Thyroid gland (tissue), 4 donors: ENCODE measurements at regions not wholly inside any gene's neighbourhood (a gene's known extent, or its start where the extent isn't known, plus 50 kb on each side); places are given as distances from the start of the nearest gene placed in this dataset.

Source experiments
- DNase-seq, 2 donors: peaks; one replicate each; pipeline ENCODE4 v3.0.0-alpha.2; 2019
- H3K27ac ChIP-seq, 3 donors: fragments of 200-600 bp; sonication (generic); 1 replicate in 2 of 3; 2 replicates in 1 of 3; pipeline ENCODE4 v1.5.1; 2016 to 2019; ENCODE audit warnings: mild to moderate bottlenecking in 1 of 3, moderate library complexity in 1 of 3
- H3K27me3 ChIP-seq: fragments of 200-600 bp; sonication (generic); one replicate; pipeline ENCODE4 v1.5.1; 2019
- H3K36me3 ChIP-seq, 2 donors: fragments of 200-600 bp; sonication (generic); one replicate each; pipeline ENCODE4 v1.5.1; 2016 to 2019
- H3K4me1 ChIP-seq, 2 donors: fragments of 200-600 bp; sonication (generic); one replicate each; pipeline ENCODE4 v1.5.1; 2017 to 2019
- H3K4me3 ChIP-seq, 3 donors: fragments of 200-600 bp; sonication (generic); replicated peaks in 1 of 3; 1 replicate in 2 of 3; 2 replicates in 1 of 3; pipeline ENCODE4 v1.5.1; 2016; ENCODE audit warnings: mild to moderate bottlenecking in 1 of 3
- H3K9me3 ChIP-seq: fragments of 200-600 bp; sonication (generic); one replicate; pipeline ENCODE4 v1.5.1; 2017
- POLR2A ChIP-seq, 2 donors: fragments of 450-650 bp; IDR thresholded peaks; one replicate each; pipeline ENCODE4 v1.6.1; 2017; ENCODE audit warnings: antibody characterized with exemption in 2 of 2, mild to moderate bottlenecking in 2 of 2, moderate library complexity in 1 of 2
- WGBS, 2 donors: methylation state at CpG; one replicate each; pipeline ENCODE4 v1.1.5; 2017; 5-methylcytosine and 5-hydroxymethylcytosine counted together
- intact Hi-C: fragments of 100-400 bp; cut with DNase I; formaldehyde crosslinking; loops from one replicate; pipeline ENCODE4 v1.15.1; 2023
- TF ChIP-seq, protein P1 (sequence below), 6 experiments: fragments of 200-600 bp in 3 of 6; fragments of 450-650 bp in 3 of 6; sonication (generic) in 3 of 6; IDR thresholded peaks; one replicate each; pipeline ENCODE4 v1.5.1; 2016 to 2019; ENCODE audit warnings: antibody characterized with exemption in 6 of 6, mild to moderate bottlenecking in 2 of 6, inconsistent platforms in 1 of 6, moderate library complexity in 1 of 6

DNA sequence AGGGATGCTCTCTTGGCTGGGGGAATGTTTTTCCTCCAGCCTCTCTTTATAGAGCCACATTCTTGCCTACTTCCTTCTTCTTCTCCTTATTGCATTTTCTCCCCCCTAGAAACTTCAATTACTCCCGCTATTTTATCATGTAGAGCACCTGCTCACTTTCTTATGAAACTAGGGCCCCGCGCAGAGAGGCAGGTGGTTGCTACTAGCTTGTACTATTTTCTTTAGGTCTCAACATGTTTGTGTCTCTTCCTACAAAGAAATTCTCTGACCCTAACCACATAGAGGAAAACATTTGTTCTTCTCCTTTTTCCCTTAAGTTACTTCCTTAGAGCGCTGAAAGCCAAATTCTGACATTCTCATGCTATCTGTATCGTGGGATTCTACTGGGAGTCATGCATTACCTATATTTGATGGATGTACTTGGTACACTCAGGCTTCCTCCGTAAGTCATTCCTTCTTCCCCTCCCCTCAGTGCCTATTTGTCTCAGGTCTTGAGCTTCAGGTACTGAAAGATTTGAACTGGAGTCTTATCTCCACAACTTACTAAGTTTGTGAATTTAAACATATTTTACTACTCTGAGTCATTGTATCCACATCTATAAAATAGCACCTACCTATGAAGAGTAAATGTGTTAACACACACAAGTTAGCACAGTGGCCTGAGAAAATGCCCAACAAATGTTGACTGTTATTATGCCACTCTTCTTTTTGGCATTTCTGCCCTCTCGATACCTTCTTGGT lies 159.1 kb upstream of the LEF1 start:
- no peak for DNase-seq
- TF ChIP-seq POLR2A (IDR thresholded peaks at IDR 0.05), result no peak
- TF ChIP-seq, protein P1, sequence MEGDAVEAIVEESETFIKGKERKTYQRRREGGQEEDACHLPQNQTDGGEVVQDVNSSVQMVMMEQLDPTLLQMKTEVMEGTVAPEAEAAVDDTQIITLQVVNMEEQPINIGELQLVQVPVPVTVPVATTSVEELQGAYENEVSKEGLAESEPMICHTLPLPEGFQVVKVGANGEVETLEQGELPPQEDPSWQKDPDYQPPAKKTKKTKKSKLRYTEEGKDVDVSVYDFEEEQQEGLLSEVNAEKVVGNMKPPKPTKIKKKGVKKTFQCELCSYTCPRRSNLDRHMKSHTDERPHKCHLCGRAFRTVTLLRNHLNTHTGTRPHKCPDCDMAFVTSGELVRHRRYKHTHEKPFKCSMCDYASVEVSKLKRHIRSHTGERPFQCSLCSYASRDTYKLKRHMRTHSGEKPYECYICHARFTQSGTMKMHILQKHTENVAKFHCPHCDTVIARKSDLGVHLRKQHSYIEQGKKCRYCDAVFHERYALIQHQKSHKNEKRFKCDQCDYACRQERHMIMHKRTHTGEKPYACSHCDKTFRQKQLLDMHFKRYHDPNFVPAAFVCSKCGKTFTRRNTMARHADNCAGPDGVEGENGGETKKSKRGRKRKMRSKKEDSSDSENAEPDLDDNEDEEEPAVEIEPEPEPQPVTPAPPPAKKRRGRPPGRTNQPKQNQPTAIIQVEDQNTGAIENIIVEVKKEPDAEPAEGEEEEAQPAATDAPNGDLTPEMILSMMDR (IDR thresholded peaks at IDR 0.05), result no peak
- no peaks in the 10 kb centered on the region for H3K4me1 ChIP-seq
- H3K27me3 ChIP-seq, result no peaks in the 10 kb centered on the region
- intact Hi-C loops, result no loop called here
- H3K9me3 ChIP-seq, result no peaks in the 10 kb centered on the region
- 92 to 93% methylated on average over 7 of the region's 7 CpGs for WGBS, 2 donors
- H3K4me3 ChIP-seq, result no peak overlapping the region
- H3K27ac ChIP-seq, result no peak overlapping the region
- no peaks in the 10 kb centered on the region for H3K36me3 ChIP-seq

DNA sequence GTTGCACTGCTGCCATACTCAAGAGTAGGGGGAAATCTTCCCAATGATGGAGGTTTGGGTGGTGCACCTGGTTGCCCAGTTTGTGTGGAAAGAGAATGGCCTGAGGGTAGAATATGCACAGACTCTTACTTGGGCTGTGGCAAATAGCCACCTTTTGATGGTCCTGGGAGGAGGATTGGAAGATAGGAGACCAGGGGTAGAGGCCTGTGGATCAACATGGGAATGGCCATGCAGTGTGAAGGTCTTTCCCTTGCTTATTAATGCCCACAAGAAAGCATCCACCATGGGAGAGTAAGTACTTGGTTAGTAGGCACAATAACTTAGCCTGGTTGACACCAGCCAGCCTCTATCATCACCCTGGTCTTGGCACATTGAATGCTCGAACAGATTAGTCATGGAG lies 156.8 kb upstream of the LEF1 start:
- no peaks in the 10 kb centered on the region for H3K9me3 ChIP-seq
- H3K4me3 ChIP-seq, result no peak overlapping the region
- DNase-seq, result no peak
- whole genome bisulfite sequencing, 2 donors, result 96 to 100% methylated on average over 1 of the region's 1 CpG
- no peaks in the 10 kb centered on the region for H3K27me3 ChIP-seq
- intact Hi-C loops, result no loop called here
- no peaks in the 10 kb centered on the region for H3K4me1 ChIP-seq
- TF ChIP-seq, protein P1 (IDR thresholded peaks at IDR 0.05), result no peak
- TF ChIP-seq POLR2A (IDR thresholded peaks at IDR 0.05), result no peak
- H3K36me3 ChIP-seq, result no peaks in the 10 kb centered on the region
- H3K27ac ChIP-seq, result no peak overlapping the region

DNA sequence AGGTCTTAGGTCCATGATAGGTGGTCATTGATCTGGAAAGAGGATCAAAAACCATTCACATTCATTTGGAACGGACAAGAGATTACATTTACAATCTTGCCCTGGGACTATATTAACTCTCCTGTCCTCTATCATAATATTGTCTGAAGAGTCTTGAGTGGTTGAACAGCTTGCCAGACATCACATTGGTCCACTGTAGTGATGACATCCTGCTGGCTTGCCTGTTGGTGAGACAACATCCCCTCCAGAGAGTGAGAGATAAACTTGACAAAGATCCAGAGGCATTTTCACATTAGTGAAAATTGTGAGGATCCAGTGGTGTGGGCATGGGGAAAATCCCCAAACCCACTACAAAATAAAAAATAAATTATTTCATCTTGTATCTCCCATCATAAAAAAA lies 155.7 kb upstream of the LEF1 start:
- H3K9me3 ChIP-seq, result no peaks in the 10 kb centered on the region
- H3K27me3 ChIP-seq, result no peaks in the 10 kb centered on the region
- no peak overlapping the region for H3K4me3 ChIP-seq
- no peak overlapping the region for H3K27ac ChIP-seq
- no peaks in the 10 kb centered on the region for H3K36me3 ChIP-seq
- TF ChIP-seq, protein P1 (IDR thresholded peaks at IDR 0.05), result no peak
- TF ChIP-seq POLR2A (IDR thresholded peaks at IDR 0.05), result no peak
- H3K4me1 ChIP-seq, result no peaks in the 10 kb centered on the region
- WGBS, 2 donors, result 69 to 90% methylated on average over 1 of the region's 1 CpG
- intact Hi-C loops, result no loop called here
- DNase-seq, result no peak

DNA sequence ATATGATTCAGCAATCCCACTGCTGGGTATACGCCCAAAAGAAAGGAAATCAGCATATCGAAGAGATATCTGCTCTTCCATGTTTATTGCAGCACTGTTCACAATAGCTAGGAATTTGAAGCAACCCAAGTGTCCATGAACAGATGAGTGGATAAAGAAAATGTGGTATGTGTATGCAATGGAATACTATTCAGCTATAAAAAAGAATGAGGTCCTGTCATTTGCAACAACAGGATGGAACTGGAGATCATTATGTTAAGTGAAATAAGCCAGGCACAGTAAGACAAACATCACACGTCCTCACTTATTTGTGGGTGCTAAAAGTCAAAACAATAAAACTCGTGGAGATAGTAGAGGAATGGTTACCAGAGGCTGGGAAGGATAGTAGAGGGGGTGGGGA lies 153.8 kb upstream of the LEF1 start:
- Histone ChIP-seq H3K27me3 (no peaks in the 10 kb centered on the region), H3K27ac (no peak overlapping the region), H3K9me3 (no peaks in the 10 kb centered on the region), H3K4me3 (no peak overlapping the region), H3K4me1 (no peaks in the 10 kb centered on the region), H3K36me3 (no peaks in the 10 kb centered on the region)
- intact Hi-C loops, result no loop called here
- 90 to 94% methylated on average over 4 of the region's 4 CpGs for WGBS, 2 donors
- TF ChIP-seq, protein P1 (IDR thresholded peaks at IDR 0.05), result no peak
- TF ChIP-seq POLR2A (IDR thresholded peaks at IDR 0.05), result no peak
- DNase-seq, result no peak

DNA sequence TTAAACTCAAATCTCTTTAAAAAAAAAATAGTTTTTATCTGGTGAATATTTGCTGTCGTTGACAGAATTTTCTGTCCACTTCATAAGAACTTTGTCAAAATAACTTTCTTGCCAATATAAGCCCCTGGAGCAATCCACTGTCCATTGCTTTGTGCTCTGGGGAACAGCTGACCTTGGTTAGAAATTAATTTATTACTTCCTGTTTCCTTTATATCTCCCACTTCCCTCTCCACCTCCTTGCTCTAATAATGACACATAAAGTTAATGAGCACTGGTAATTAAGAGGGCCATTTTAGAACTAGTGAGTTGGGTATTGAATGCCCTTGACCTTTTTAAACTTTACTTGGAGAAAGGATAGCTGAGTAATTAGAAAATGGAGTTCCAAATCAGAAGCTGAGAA lies 151.3 kb upstream of the LEF1 start:
- Histone ChIP-seq H3K36me3 (no peaks in the 10 kb centered on the region), H3K27ac (no peak overlapping the region), H3K27me3 (no peaks in the 10 kb centered on the region), H3K9me3 (no peaks in the 10 kb centered on the region), H3K4me1 (no peaks in the 10 kb centered on the region), H3K4me3 (no peak overlapping the region)
- WGBS, 2 donors, result 3 to 6% methylated on average over 1 of the region's 1 CpG
- DNase-seq, result no peak
- TF ChIP-seq, protein P1 (IDR thresholded peaks at IDR 0.05), result no peak
- TF ChIP-seq POLR2A (IDR thresholded peaks at IDR 0.05), result no peak
- intact Hi-C loops, result no loop called here
